ENCODE measurements at regions not wholly inside any gene's neighbourhood (a gene's known extent, or its start where the extent isn't known, plus 50 kb on each side); places are given as distances from the start of the nearest gene placed in this dataset.

DNA sequence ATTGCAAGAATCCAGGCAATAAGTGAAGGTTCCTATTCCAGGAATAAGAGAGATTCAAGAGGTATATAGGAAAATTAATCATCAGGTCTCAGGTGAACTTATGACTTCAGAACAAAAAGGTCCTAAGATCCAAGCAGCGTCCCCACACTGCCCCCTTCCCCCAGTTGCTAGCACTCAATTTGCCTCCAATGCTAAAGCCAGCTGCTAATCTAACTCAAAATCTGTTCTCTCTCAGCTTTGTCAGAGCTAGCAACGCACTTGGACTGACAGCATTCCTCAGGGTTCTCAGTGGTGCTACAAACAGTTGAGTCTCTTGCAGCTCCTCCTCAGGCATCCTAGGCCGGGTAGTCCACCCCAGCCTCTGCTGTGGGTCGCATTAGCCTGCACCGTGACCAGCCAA, 148.3 kb downstream of the RFX6 start:
- TF ChIP-seq POLR2A (IDR thresholded peaks at IDR 0.05), result no peak
- TF ChIP-seq, protein P1, sequence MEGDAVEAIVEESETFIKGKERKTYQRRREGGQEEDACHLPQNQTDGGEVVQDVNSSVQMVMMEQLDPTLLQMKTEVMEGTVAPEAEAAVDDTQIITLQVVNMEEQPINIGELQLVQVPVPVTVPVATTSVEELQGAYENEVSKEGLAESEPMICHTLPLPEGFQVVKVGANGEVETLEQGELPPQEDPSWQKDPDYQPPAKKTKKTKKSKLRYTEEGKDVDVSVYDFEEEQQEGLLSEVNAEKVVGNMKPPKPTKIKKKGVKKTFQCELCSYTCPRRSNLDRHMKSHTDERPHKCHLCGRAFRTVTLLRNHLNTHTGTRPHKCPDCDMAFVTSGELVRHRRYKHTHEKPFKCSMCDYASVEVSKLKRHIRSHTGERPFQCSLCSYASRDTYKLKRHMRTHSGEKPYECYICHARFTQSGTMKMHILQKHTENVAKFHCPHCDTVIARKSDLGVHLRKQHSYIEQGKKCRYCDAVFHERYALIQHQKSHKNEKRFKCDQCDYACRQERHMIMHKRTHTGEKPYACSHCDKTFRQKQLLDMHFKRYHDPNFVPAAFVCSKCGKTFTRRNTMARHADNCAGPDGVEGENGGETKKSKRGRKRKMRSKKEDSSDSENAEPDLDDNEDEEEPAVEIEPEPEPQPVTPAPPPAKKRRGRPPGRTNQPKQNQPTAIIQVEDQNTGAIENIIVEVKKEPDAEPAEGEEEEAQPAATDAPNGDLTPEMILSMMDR (IDR thresholded peaks at IDR 0.05 in 8 of 11, conservative IDR thresholded peaks at IDR 0.05 in 3 of 11), result no peak
- no peak for TF ChIP-seq POLR2AphosphoS5 (IDR thresholded peaks at IDR 0.05)
